Cardiac muscle cell (in vitro differentiated cells and primary cell): ENCODE measurements at regions not wholly inside any gene's neighbourhood (a gene's known extent, or its start where the extent isn't known, plus 50 kb on each side); places are given as distances from the start of the nearest gene placed in this dataset.

Source experiments
- DNase-seq, 2 donors: peaks; one replicate each; pipeline versions ENCODE4 v3.0.0 to v3.0.0-alpha.2; 2010 to 2017; ENCODE audit warnings: low read depth in 1 of 2, low spot score in 1 of 2
- H3K27ac ChIP-seq: fragments of 200-600 bp; sonication (generic); 2 replicates; pipeline ENCODE4 v1.5.1; 2016
- H3K27me3 ChIP-seq: fragments of 200-600 bp; sonication (generic); 2 replicates; pipeline ENCODE4 v1.6.0; 2016; ENCODE audit warnings: control low read depth
- H3K36me3 ChIP-seq: fragments of 200-600 bp; sonication (generic); 2 replicates; pipeline ENCODE4 v1.5.1; 2016; ENCODE audit warnings: control low read depth
- H3K4me1 ChIP-seq: fragments of 200-600 bp; sonication (generic); 2 replicates; pipeline ENCODE4 v1.8.1; 2017; ENCODE audit warnings: low read depth, mild to moderate bottlenecking, mixed run types
- H3K4me3 ChIP-seq: fragments of 200-600 bp; sonication (generic); 2 replicates; pipeline ENCODE4 v1.5.1; 2016; ENCODE audit warnings: mild to moderate bottlenecking
- H3K9me3 ChIP-seq: fragments of 200-600 bp; sonication (generic); 2 replicates; pipeline ENCODE4 v1.5.1; 2017; ENCODE audit warnings: low read depth, mild to moderate bottlenecking, control low read depth
- CTCF ChIP-seq: IDR thresholded peaks from 2 replicates; pipeline ENCODE4 v1.5.1; 2012; ENCODE audit warnings: low read depth, mild to moderate bottlenecking, low read length

- H3K36me3 ChIP-seq: no peaks in the 10 kb centered on the region
- no peak for TF ChIP-seq CTCF
- no peak overlapping the region for H3K4me3 ChIP-seq
- H3K9me3 ChIP-seq: no peaks in the 10 kb centered on the region
- DNase-seq: no peak
- H3K27ac ChIP-seq: no peak overlapping the region
- H3K4me1 ChIP-seq: peaks cover 27% of the 10 kb centered on the region
- no peaks in the 10 kb centered on the region for H3K27me3 ChIP-seq
Measured at GRCh38 chr9:23557689-23558088, 268.4 kb downstream of the ELAVL2 start.

GRCh38 chr9:23559522-23559921 is 266.5 kb downstream of the ELAVL2 start:
- TF ChIP-seq CTCF: no peak
- H3K4me1 ChIP-seq: peaks cover 30% of the 10 kb centered on the region
- H3K4me3 ChIP-seq: no peak overlapping the region
- H3K27ac ChIP-seq: no peak overlapping the region
- no peaks in the 10 kb centered on the region for H3K27me3 ChIP-seq
- DNase-seq: no peak
- no peaks in the 10 kb centered on the region for H3K9me3 ChIP-seq
- no peaks in the 10 kb centered on the region for H3K36me3 ChIP-seq

GRCh38 chr9:23563517-23563916 is 262.5 kb downstream of the ELAVL2 start:
- H3K27me3 ChIP-seq: no peaks in the 10 kb centered on the region
- no peak for TF ChIP-seq CTCF
- DNase-seq: no peak
- H3K36me3 ChIP-seq: no peaks in the 10 kb centered on the region
- no peaks in the 10 kb centered on the region for H3K9me3 ChIP-seq
- H3K4me3 ChIP-seq: no peak overlapping the region
- no peak overlapping the region for H3K27ac ChIP-seq
- H3K4me1 ChIP-seq: peaks cover 19% of the 10 kb centered on the region

GRCh38 chr9:23567516-23568165 is 258.4 kb downstream of the ELAVL2 start:
- Histone ChIP-seq H3K27me3 (no peaks in the 10 kb centered on the region), H3K36me3 (no peaks in the 10 kb centered on the region), H3K4me1 (peaks cover 4% of the 10 kb centered on the region), H3K9me3 (no peaks in the 10 kb centered on the region), H3K27ac (no peak overlapping the region), H3K4me3 (no peak overlapping the region)
- TF ChIP-seq CTCF: no peak
- no peak for DNase-seq

- no peak for TF ChIP-seq CTCF
- no peak overlapping the region for H3K27ac ChIP-seq
Measured at GRCh38 chr9:23571414-23572104, 254.5 kb downstream of the ELAVL2 start.

More at GRCh38 chr9:23571414-23572104, 254.5 kb downstream of the ELAVL2 start:
- Histone ChIP-seq H3K27me3 (no peaks in the 10 kb centered on the region), H3K9me3 (no peaks in the 10 kb centered on the region), H3K4me3 (no peak overlapping the region), H3K4me1 (peaks cover 19% of the 10 kb centered on the region), H3K36me3 (no peaks in the 10 kb centered on the region)
- DNase-seq: no peak
